Endothelial cell of umbilical vein (primary cell): ENCODE measurements at regions not wholly inside any gene's neighbourhood (a gene's known extent, or its start where the extent isn't known, plus 50 kb on each side); places are given as distances from the start of the nearest gene placed in this dataset.

Experiments used
- BruUV-seq: library from RNA; stranded (reverse); fragments of 400-500 nt; replicated peaks from 2 replicates; lab custom pipeline; 2021; lab: Mats Ljungman, UMichigan
- CTCF ChIA-PET: fragments of 300-600, 350-600 bp; sonication (Branson Sonifier 250); formaldehyde crosslinking; loops from one replicate; lab custom pipeline; 2021; ENCODE audit warnings: antibody characterized with exemption, inconsistent platforms; lab: Charles Lee
- POLR2A ChIA-PET: fragments of 300-600, 350-600 bp; sonication (Branson Sonifier 250); formaldehyde crosslinking; loops from one replicate; lab custom pipeline; 2021; ENCODE audit warnings: antibody characterized with exemption, inconsistent platforms; lab: Charles Lee
- DNase-seq: peaks from one replicate; pipeline ENCODE4 v3.0.0-alpha.2; 2011; ENCODE audit warnings: low read depth, low spot score
- FAIRE-seq: peaks from 2 replicates; lab custom pipeline; 2011; peaks lifted over from hg19 to GRCh38; lab: Jason Lieb, UNC
- H2AFZ ChIP-seq: 2 replicates; pipeline ENCODE4 v1.6.0; 2012; ENCODE audit warnings: low read depth, low read length, control low read depth, inconsistent platforms
- H3K27ac ChIP-seq: 2 replicates; pipeline ENCODE4 v1.5.1; 2011; ENCODE audit warnings: low read depth, mild to moderate bottlenecking, control low read depth, low read length, moderate library complexity; ENCODE audit not compliant: insufficient read depth
- H3K27me3 ChIP-seq, 2 experiments: 2 replicates each; pipeline versions ENCODE4 v1.6.0 to v1.6.1; 2011; ENCODE audit warnings: low read length in 2 of 2, mixed read lengths in 1 of 2; ENCODE audit not compliant: control insufficient read depth in 2 of 2, insufficient read depth in 2 of 2
- H3K36me3 ChIP-seq, 2 experiments: 2 replicates in 1 of 2; 3 replicates in 1 of 2; pipeline ENCODE4 v1.5.1; 2011; ENCODE audit warnings: low read length in 2 of 2, mild to moderate bottlenecking in 1 of 2, moderate library complexity in 1 of 2; ENCODE audit not compliant: control insufficient read depth in 2 of 2, insufficient read depth in 2 of 2; ENCODE audit errors: extremely low read depth in 1 of 2
- H3K4me1 ChIP-seq: 3 replicates; pipeline ENCODE4 v1.5.1; 2011; ENCODE audit warnings: mild to moderate bottlenecking, low read length; ENCODE audit not compliant: control insufficient read depth, insufficient read depth; ENCODE audit errors: extremely low read depth
- H3K4me2 ChIP-seq: 2 replicates; pipeline ENCODE4 v1.6.1; 2011; ENCODE audit warnings: low read length, control low read depth, mixed read lengths; ENCODE audit not compliant: insufficient read depth
- H3K4me3 ChIP-seq, 3 experiments: fragments of 200-600 bp in 1 of 3; sonication (generic), shearing (Covaris generic) in 1 of 3; replicated peaks in 1 of 3; 2 replicates each; pipeline ENCODE4 v1.5.1; 2011 to 2016; ENCODE audit warnings: control low read depth in 3 of 3, low read length in 3 of 3, mild to moderate bottlenecking in 2 of 3, inconsistent platforms in 1 of 3, low read depth in 1 of 3, moderate library complexity in 1 of 3; ENCODE audit not compliant: insufficient read depth in 1 of 3
- H3K79me2 ChIP-seq: 2 replicates; pipeline ENCODE4 v1.6.0; 2012; ENCODE audit warnings: low read length, inconsistent platforms; ENCODE audit not compliant: control insufficient read depth, insufficient read depth
- H3K9ac ChIP-seq: replicated peaks from 2 replicates; pipeline ENCODE3; 2011; ENCODE audit warnings: low read length, control low read depth; ENCODE audit not compliant: insufficient read depth; ENCODE audit errors: extremely low read depth
- H3K9me1 ChIP-seq: replicated peaks from 3 replicates; pipeline ENCODE4 v1.6.0; 2011; ENCODE audit warnings: mild to moderate bottlenecking, low read length; ENCODE audit not compliant: control insufficient read depth, insufficient read depth; ENCODE audit errors: extremely low read depth
- H3K9me3 ChIP-seq: replicated peaks from 2 replicates; pipeline ENCODE4 v1.5.1; 2012; ENCODE audit warnings: low read length, inconsistent platforms; ENCODE audit not compliant: control insufficient read depth, insufficient read depth
- H4K20me1 ChIP-seq: replicated peaks from 2 replicates; pipeline ENCODE3; 2011; ENCODE audit warnings: mild to moderate bottlenecking, low read length; ENCODE audit not compliant: control insufficient read depth, insufficient read depth; ENCODE audit errors: extremely low read depth
- CTCF ChIP-seq, 2 donors: IDR thresholded peaks; 1 replicate in 1 of 2; 2 replicates in 1 of 2; pipeline ENCODE4 v1.5.1; 2011; ENCODE audit warnings: low read length in 2 of 2, mild to moderate bottlenecking in 2 of 2, moderate library complexity in 2 of 2, control low read depth in 1 of 2, inconsistent platforms in 1 of 2, low read depth in 1 of 2; ENCODE audit not compliant: insufficient read depth in 1 of 2; ENCODE audit errors: extremely low read depth in 1 of 2
- EZH2 ChIP-seq: IDR thresholded peaks from 2 replicates; pipeline ENCODE4 v1.6.1; 2012; ENCODE audit warnings: borderline replicate concordance, low read depth, mild to moderate bottlenecking, moderate library complexity, low read length, inconsistent platforms; ENCODE audit not compliant: severe bottlenecking
- FOS ChIP-seq: IDR thresholded peaks from 2 replicates; pipeline ENCODE4 v1.6.1; 2011; ENCODE audit warnings: mild to moderate bottlenecking, low read length, moderate library complexity, borderline replicate concordance; ENCODE audit not compliant: insufficient read depth
- GATA2 ChIP-seq: IDR thresholded peaks from 2 replicates; pipeline ENCODE4 v1.7.0; 2011; ENCODE audit warnings: low read depth, mild to moderate bottlenecking, moderate library complexity, mixed read lengths, low read length; ENCODE audit not compliant: insufficient read length, insufficient read depth
- JUN ChIP-seq: IDR thresholded peaks from 2 replicates; pipeline ENCODE4 v1.6.1; 2011; ENCODE audit warnings: borderline replicate concordance, low read depth; ENCODE audit not compliant: insufficient read length, insufficient read depth
- MAX ChIP-seq: IDR thresholded peaks from 2 replicates; pipeline ENCODE4 v1.6.1; 2011; ENCODE audit not compliant: insufficient read depth, insufficient read length
- MYC ChIP-seq: IDR thresholded peaks from one replicate; pipeline ENCODE4 v1.6.1; 2011; ENCODE audit warnings: mild to moderate bottlenecking, low read depth, low read length
- POLR2A ChIP-seq: IDR thresholded peaks from 2 replicates; pipeline ENCODE4 v1.6.1; 2012; ENCODE audit warnings: low read depth, mild to moderate bottlenecking, control low read depth, low read length
- POLR2AphosphoS5 ChIP-seq: IDR thresholded peaks from 2 replicates; pipeline ENCODE4 v1.6.1; 2012; ENCODE audit warnings: low read depth, mild to moderate bottlenecking, control low read depth, low read length, moderate library complexity; ENCODE audit not compliant: insufficient read depth
- dilution Hi-C: fragments of 300-500 bp; cut with MboI; formaldehyde crosslinking; loops from one replicate; pipeline ENCODE4 v1.15.0; 2019; ENCODE audit warnings: low sequenced_read_pairs; ENCODE audit not compliant: extremely low pct_ligation_motif_present
- intact Hi-C: fragments of 100-400 bp; cut with micrococcal nuclease; formaldehyde crosslinking; loops from one replicate; pipeline ENCODE4 v1.10.0; 2022

GRCh38 chr4:31548021-31548420 is 827.9 kb downstream of the PCDH7 start:
- H3K27ac ChIP-seq, result no peak overlapping the region
- no peaks in the 10 kb centered on the region for H3K4me1 ChIP-seq
- no peak overlapping the region for H3K9ac ChIP-seq
- ChIA-PET POLR2A (no interaction called here), CTCF (no interaction called here)
- no peaks in the 10 kb centered on the region for H3K79me2 ChIP-seq
- DNase-seq (no peak), FAIRE-seq (no peak)
- intact Hi-C loops, result no loop called here
- H3K4me3 ChIP-seq, result no peak overlapping the region
- BruUV-seq, result no TSS peak
- H3K9me1 ChIP-seq, result no peaks in the 10 kb centered on the region
- H3K4me2 ChIP-seq, result no peak overlapping the region
- no peaks in the 10 kb centered on the region for H3K9me3 ChIP-seq
- TF ChIP-seq FOS (no peak), POLR2AphosphoS5 (no peak), MYC (no peak), GATA2 (no peak), POLR2A (no peak), MAX (no peak), JUN (no peak), EZH2 (no peak), CTCF (IDR thresholded peaks at IDR 0.05; ENCODE audit: extremely low read depth in 1 of 2, insufficient read depth in 1 of 2, low read depth in 1 of 2, low read length in 2 of 2) (no peak)
- dilution Hi-C loops, result no loop called here
- H3K36me3 ChIP-seq, result no peaks in the 10 kb centered on the region
- no peaks in the 10 kb centered on the region for H3K27me3 ChIP-seq
- H4K20me1 ChIP-seq, result no peaks in the 10 kb centered on the region
- no peak overlapping the region for H2AFZ ChIP-seq
